ENCODE measurements at regions not wholly inside any gene's neighbourhood (a gene's known extent, or its start where the extent isn't known, plus 50 kb on each side); places are given as distances from the start of the nearest gene placed in this dataset.

GRCh38 chr11:26030399-26030798 lies 301.5 kb upstream of the ANO3 start:
- H3K4me1 ChIP-seq (ENCODE audit: insufficient read depth) = no peaks in the 10 kb centered on the region
- H3K27me3 ChIP-seq (ENCODE audit: insufficient read depth) = no peaks in the 10 kb centered on the region
- Mint-ChIP-seq H3K9me3 (no peaks in the 10 kb centered on the region), H3K27ac (no peak overlapping the region), H3K36me3 (ENCODE audit: low read depth) (no peaks in the 10 kb centered on the region), H3K4me1 (no peaks in the 10 kb centered on the region), H3K4me3 (no peak overlapping the region), H3K27me3 (ENCODE audit: insufficient read depth, low read depth, poor library complexity) (no peaks in the 10 kb centered on the region)
- H4K20me1 ChIP-seq (replicated peaks; ENCODE audit: insufficient read depth) = no peaks in the 10 kb centered on the region
- no peak overlapping the region for H3K4me3 ChIP-seq
- no peaks in the 10 kb centered on the region for H3F3A ChIP-seq (replicated peaks; ENCODE audit: low read depth)
- TF ChIP-seq STAT1 (IDR thresholded peaks at IDR 0.05; ENCODE audit: unreplicated experiment) (no peak), CTCF (conservative IDR thresholded peaks at IDR 0.05; ENCODE audit: low read depth in 2 of 2) (no peak), NANOG (IDR thresholded peaks at IDR 0.05; ENCODE audit: borderline replicate concordance) (no peak), JUNB (IDR thresholded peaks at IDR 0.05; ENCODE audit: unreplicated experiment) (no peak), ZNF331 (CRISPR knock-in tag; IDR thresholded peaks at IDR 0.05; ENCODE audit: low read depth) (no peak), CREB1 (CRISPR knock-in tag; IDR thresholded peaks at IDR 0.05; ENCODE audit: low read depth) (no peak), ZNF462 (CRISPR knock-in tag; IDR thresholded peaks at IDR 0.05) (no peak), EZH2phosphoT487 (IDR thresholded peaks at IDR 0.05; ENCODE audit: unreplicated experiment) (no peak), EZH2 (IDR thresholded peaks at IDR 0.05; ENCODE audit: low read depth, unreplicated experiment) (no peak), ETS1 (IDR thresholded peaks at IDR 0.05) (no peak), REST (IDR thresholded peaks at IDR 0.05; ENCODE audit: unreplicated experiment) (no peak), ZNF114 (CRISPR knock-in tag; IDR thresholded peaks at IDR 0.05) (no peak), POLR2AphosphoS5 (IDR thresholded peaks at IDR 0.05; ENCODE audit: low read depth) (no peak)
- no peaks in the 10 kb centered on the region for H3K36me3 ChIP-seq (ENCODE audit: insufficient read depth)
- H3K9me2 ChIP-seq (ENCODE audit: insufficient read depth) = no peaks in the 10 kb centered on the region
- DNase-seq (ENCODE audit: low spot score) = no peak
- no peak overlapping the region for H2AFZ ChIP-seq
- no peak overlapping the region for H3K27ac ChIP-seq (ENCODE audit: low read depth)
- H3K4me2 ChIP-seq = no peak overlapping the region
- ATAC-seq = no peak
- no peaks in the 10 kb centered on the region for H3K79me2 ChIP-seq (replicated peaks; ENCODE audit: insufficient read depth)

All from GM23338 (cell line).